ENCODE measurements at regions not wholly inside any gene's neighbourhood (a gene's known extent, or its start where the extent isn't known, plus 50 kb on each side); places are given as distances from the start of the nearest gene placed in this dataset.

- TF ChIP-seq, protein P1, sequence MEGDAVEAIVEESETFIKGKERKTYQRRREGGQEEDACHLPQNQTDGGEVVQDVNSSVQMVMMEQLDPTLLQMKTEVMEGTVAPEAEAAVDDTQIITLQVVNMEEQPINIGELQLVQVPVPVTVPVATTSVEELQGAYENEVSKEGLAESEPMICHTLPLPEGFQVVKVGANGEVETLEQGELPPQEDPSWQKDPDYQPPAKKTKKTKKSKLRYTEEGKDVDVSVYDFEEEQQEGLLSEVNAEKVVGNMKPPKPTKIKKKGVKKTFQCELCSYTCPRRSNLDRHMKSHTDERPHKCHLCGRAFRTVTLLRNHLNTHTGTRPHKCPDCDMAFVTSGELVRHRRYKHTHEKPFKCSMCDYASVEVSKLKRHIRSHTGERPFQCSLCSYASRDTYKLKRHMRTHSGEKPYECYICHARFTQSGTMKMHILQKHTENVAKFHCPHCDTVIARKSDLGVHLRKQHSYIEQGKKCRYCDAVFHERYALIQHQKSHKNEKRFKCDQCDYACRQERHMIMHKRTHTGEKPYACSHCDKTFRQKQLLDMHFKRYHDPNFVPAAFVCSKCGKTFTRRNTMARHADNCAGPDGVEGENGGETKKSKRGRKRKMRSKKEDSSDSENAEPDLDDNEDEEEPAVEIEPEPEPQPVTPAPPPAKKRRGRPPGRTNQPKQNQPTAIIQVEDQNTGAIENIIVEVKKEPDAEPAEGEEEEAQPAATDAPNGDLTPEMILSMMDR (IDR thresholded peaks at IDR 0.05; ENCODE audit: control insufficient read depth, extremely low read depth, insufficient read depth), result no peak
- DNase-seq (ENCODE audit: low read depth), result peak; percentile 91
- no peak overlapping the region for H3K4me3 ChIP-seq (ENCODE audit: low read depth, low read length)
Measured at GRCh38 chr6:74753883-74754600, 451.8 kb downstream of the COL12A1 start.

DNA sequence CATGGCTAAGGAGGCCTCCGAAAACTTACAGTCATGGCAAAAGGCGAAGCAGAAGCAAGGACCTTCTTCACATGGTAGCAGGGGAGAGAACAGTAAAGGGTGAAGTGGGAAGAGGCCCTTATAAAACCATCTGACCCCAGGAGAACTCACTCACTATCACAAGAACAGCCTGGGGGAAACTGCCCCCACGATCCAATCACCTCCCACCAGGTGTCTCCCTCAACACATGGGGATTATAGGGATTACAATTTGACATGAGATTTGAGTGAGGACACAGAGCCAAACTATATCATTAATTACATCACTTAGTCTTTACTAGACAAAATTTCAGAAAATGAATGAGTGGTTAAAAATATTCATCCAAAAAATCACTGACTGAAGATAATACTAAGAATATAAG, 453.6 kb downstream of the COL12A1 start:
- DNase-seq (ENCODE audit: low read depth), result no peak
- TF ChIP-seq, protein P1 (IDR thresholded peaks at IDR 0.05; ENCODE audit: control insufficient read depth, extremely low read depth, insufficient read depth), result no peak
- no peak overlapping the region for H3K4me3 ChIP-seq (ENCODE audit: low read depth, low read length)

DNA sequence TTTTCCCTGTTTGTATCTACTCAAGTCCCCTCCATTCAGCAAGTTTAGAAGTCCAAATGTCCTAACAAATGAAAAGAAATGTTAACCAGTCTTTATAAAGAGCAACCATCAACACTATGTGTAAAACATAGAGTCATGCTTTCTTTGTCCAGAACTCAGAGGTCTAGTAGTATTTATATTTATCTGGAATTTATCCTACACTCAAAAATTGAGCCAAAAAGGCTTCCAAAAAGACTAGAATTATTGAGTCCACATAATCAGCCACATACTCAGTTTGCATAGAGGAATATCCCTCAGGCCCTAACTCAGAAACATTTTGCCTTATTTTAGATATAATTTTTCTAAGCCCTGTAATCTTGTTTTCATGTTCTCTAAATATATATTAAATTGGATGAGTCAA, 455.0 kb downstream of the COL12A1 start:
- H3K4me3 ChIP-seq (ENCODE audit: low read depth, low read length), result no peak overlapping the region
- TF ChIP-seq, protein P1 (IDR thresholded peaks at IDR 0.05; ENCODE audit: control insufficient read depth, extremely low read depth, insufficient read depth), result no peak
- DNase-seq (ENCODE audit: low read depth), result no peak

GRCh38 chr6:74749211-74750147, 456.4 kb downstream of the COL12A1 start:
- no peak for DNase-seq (ENCODE audit: low read depth)
- H3K4me3 ChIP-seq (ENCODE audit: low read depth, low read length), result no peak overlapping the region
- TF ChIP-seq, protein P1 (IDR thresholded peaks at IDR 0.05; ENCODE audit: control insufficient read depth, extremely low read depth, insufficient read depth), result no peak

GRCh38 chr6:74745670-74746069, 460.2 kb downstream of the COL12A1 start:
- no peak for DNase-seq (ENCODE audit: low read depth)

GRCh38 chr6:74742793-74743508, 462.9 kb downstream of the COL12A1 start:
- H3K4me3 ChIP-seq (ENCODE audit: low read depth, low read length), result no peak overlapping the region
- TF ChIP-seq, protein P1 (IDR thresholded peaks at IDR 0.05; ENCODE audit: control insufficient read depth, extremely low read depth, insufficient read depth), result no peak
- no peak for DNase-seq (ENCODE audit: low read depth)

More at GRCh38 chr6:74745670-74746069, 460.2 kb downstream of the COL12A1 start:
- TF ChIP-seq, protein P1 (IDR thresholded peaks at IDR 0.05; ENCODE audit: control insufficient read depth, extremely low read depth, insufficient read depth), result no peak
- H3K4me3 ChIP-seq (ENCODE audit: low read depth, low read length), result no peak overlapping the region
